ENCODE measurements at regions not wholly inside any gene's neighbourhood (a gene's known extent, or its start where the extent isn't known, plus 50 kb on each side); places are given as distances from the start of the nearest gene placed in this dataset.
"Not testable (repeated sequence)": the region's sequence is repeated elsewhere in the genome, so short reads cannot be mapped to it uniquely, and the experiment has no call there.

GRCh38 chr11:13193613-13194012, 84.0 kb upstream of the BMAL1 start:
- Mint-ChIP-seq H3K27me3 (ENCODE audit: insufficient read depth) (peaks cover 6% of the 10 kb centered on the region; the same call in 1 of the 2 replicates), H3K36me3 (ENCODE audit: low read depth) (peaks cover 23% of the 10 kb centered on the region), H3K4me1 (ENCODE audit: low read depth) (peaks cover 12% of the 10 kb centered on the region), H3K27ac (no peak overlapping the region), H3K4me3 (no peak overlapping the region), H3K9me3 (peaks cover 35% of the 10 kb centered on the region)
- no peak for TF ChIP-seq CTCF (IDR thresholded peaks at IDR 0.05)
- DNase-seq, result no peak

- H3K27ac Mint-ChIP-seq; DNase-seq; H3K27me3 Mint-ChIP-seq (ENCODE audit: insufficient read depth); H3K4me1 Mint-ChIP-seq (ENCODE audit: low read depth); H3K4me3 Mint-ChIP-seq: not testable (repeated sequence)
- Mint-ChIP-seq H3K9me3 (peaks cover 24% of the 10 kb centered on the region), H3K36me3 (ENCODE audit: low read depth) (peaks cover 17% of the 10 kb centered on the region)
These were observed 80.2 kb upstream of the BMAL1 start for GRCh38 chr11:13197374-13197773.

- DNase-seq, result no peak
- Mint-ChIP-seq H3K27ac (peak overlapping the region; percentile 71), H3K9me3 (no peaks in the 10 kb centered on the region), H3K36me3 (ENCODE audit: low read depth) (no peaks in the 10 kb centered on the region; the same call in 1 of the 2 replicates), H3K4me3 (no peak overlapping the region; the same call in 1 of the 2 replicates), H3K27me3 (ENCODE audit: insufficient read depth) (no peaks in the 10 kb centered on the region), H3K4me1 (ENCODE audit: low read depth) (peaks cover 42% of the 10 kb centered on the region)
- TF ChIP-seq CTCF (IDR thresholded peaks at IDR 0.05), result no peak
These were observed 72.1 kb upstream of the BMAL1 start for GRCh38 chr11:13205486-13205885.

- DNase-seq, result no peak
- Mint-ChIP-seq H3K27me3 (ENCODE audit: insufficient read depth) (no peaks in the 10 kb centered on the region), H3K9me3 (no peaks in the 10 kb centered on the region), H3K4me1 (ENCODE audit: low read depth) (peaks cover 45% of the 10 kb centered on the region), H3K36me3 (ENCODE audit: low read depth) (no peaks in the 10 kb centered on the region; the same call in 1 of the 2 replicates), H3K27ac (peak overlapping the region; percentile 71), H3K4me3 (no peak overlapping the region)
- no peak for TF ChIP-seq CTCF (IDR thresholded peaks at IDR 0.05)
These were observed 71.4 kb upstream of the BMAL1 start for GRCh38 chr11:13206086-13206640.

- TF ChIP-seq CTCF (IDR thresholded peaks at IDR 0.05), result 0 out of 2 replicates have a peak, but pooled peaks have one; percentile 20
- H3K4me3 Mint-ChIP-seq, result peak overlapping the region; percentile 73
- H3K9me3 Mint-ChIP-seq, result no peaks in the 10 kb centered on the region
- H3K27ac Mint-ChIP-seq, result peak overlapping the region; percentile 68; the same call in 1 of the 2 replicates
- no peaks in the 10 kb centered on the region for H3K36me3 Mint-ChIP-seq (ENCODE audit: low read depth)
- H3K27me3 Mint-ChIP-seq (ENCODE audit: insufficient read depth), result no peaks in the 10 kb centered on the region
- peaks cover 45% of the 10 kb centered on the region for H3K4me1 Mint-ChIP-seq (ENCODE audit: low read depth)
- DNase-seq, result no peak
These were observed 70.3 kb upstream of the BMAL1 start for GRCh38 chr11:13207270-13207664.

GRCh38 chr11:13207665-13208594, 69.7 kb upstream of the BMAL1 start:
- no peak for TF ChIP-seq CTCF (IDR thresholded peaks at IDR 0.05)
- H3K27me3 Mint-ChIP-seq (ENCODE audit: insufficient read depth), result no peaks in the 10 kb centered on the region
- H3K9me3 Mint-ChIP-seq, result no peaks in the 10 kb centered on the region

More at GRCh38 chr11:13207665-13208594, 69.7 kb upstream of the BMAL1 start:
- H3K4me3 Mint-ChIP-seq, result peak overlapping the region; percentile 73
- H3K4me1 Mint-ChIP-seq (ENCODE audit: low read depth), result peaks cover 45% of the 10 kb centered on the region
- DNase-seq, result peak; percentile 54
- peak overlapping the region; percentile 68 for H3K27ac Mint-ChIP-seq
- H3K36me3 Mint-ChIP-seq (ENCODE audit: low read depth), result no peaks in the 10 kb centered on the region

Measured in HFFc6 (cell line).